Hepatocyte (in vitro differentiated cells): ENCODE measurements at regions not wholly inside any gene's neighbourhood (a gene's known extent, or its start where the extent isn't known, plus 50 kb on each side); places are given as distances from the start of the nearest gene placed in this dataset.

Experiments
- DNase-seq: peaks from one replicate; pipeline ENCODE4 v3.0.0-alpha.2; 2016; ENCODE audit warnings: low spot score
- H2AFZ ChIP-seq: fragments of 200-600 bp; sonication (generic); 2 replicates; pipeline ENCODE4 v1.6.0; 2016; ENCODE audit warnings: antibody characterized with exemption, mild to moderate bottlenecking
- H3K27ac ChIP-seq: fragments of 200-600 bp; sonication (generic); 2 replicates; pipeline ENCODE4 v1.5.1; 2016; ENCODE audit warnings: mild to moderate bottlenecking
- H3K27me3 ChIP-seq: fragments of 200-600 bp; sonication (generic); 2 replicates; pipeline ENCODE4 v1.6.1; 2016
- H3K36me3 ChIP-seq: fragments of 200-600 bp; sonication (generic); replicated peaks from 2 replicates; pipeline ENCODE4 v1.5.1; 2016; ENCODE audit warnings: low read depth; ENCODE audit not compliant: insufficient read depth
- H3K4me1 ChIP-seq: fragments of 200-600 bp; sonication (generic); 2 replicates; pipeline ENCODE4 v1.5.1; 2016; ENCODE audit warnings: mild to moderate bottlenecking, moderate library complexity; ENCODE audit not compliant: insufficient read depth
- H3K4me2 ChIP-seq: fragments of 200-600 bp; sonication (generic); 2 replicates; pipeline ENCODE4 v1.6.0; 2016
- H3K4me3 ChIP-seq: fragments of 200-600 bp; sonication (generic); 2 replicates; pipeline ENCODE4 v1.5.1; 2016; ENCODE audit warnings: mild to moderate bottlenecking
- H3K79me2 ChIP-seq: fragments of 200-600 bp; sonication (generic); 2 replicates; pipeline ENCODE4 v1.6.0; 2017; ENCODE audit warnings: mild to moderate bottlenecking
- H3K9me2 ChIP-seq: fragments of 200-600 bp; sonication (generic); replicated peaks from 2 replicates; pipeline ENCODE4 v1.6.0; 2017; ENCODE audit warnings: mild to moderate bottlenecking; ENCODE audit not compliant: insufficient read depth
- H3K9me3 ChIP-seq: fragments of 200-600 bp; sonication (generic); 2 replicates; pipeline ENCODE4 v1.5.1; 2016; ENCODE audit warnings: low read depth, mild to moderate bottlenecking
- H4K20me1 ChIP-seq: fragments of 200-600 bp; sonication (generic); 2 replicates; pipeline ENCODE4 v1.6.0; 2016; ENCODE audit warnings: mild to moderate bottlenecking; ENCODE audit not compliant: insufficient read depth, poor library complexity, severe bottlenecking
- CTCF ChIP-seq: fragments of 200-600 bp; sonication (generic); IDR thresholded peaks from 2 replicates; pipeline ENCODE4 v1.5.1; 2016; ENCODE audit warnings: antibody characterized with exemption, mild to moderate bottlenecking; ENCODE audit not compliant: poor library complexity
- EZH2 ChIP-seq: fragments of 200-600 bp; sonication (generic); IDR thresholded peaks from 2 replicates; pipeline ENCODE4 v1.6.1; 2016; ENCODE audit warnings: antibody characterized with exemption, mild to moderate bottlenecking, borderline replicate concordance
- EZH2phosphoT487 ChIP-seq: fragments of 200-600 bp; sonication (generic); IDR thresholded peaks from one replicate; pipeline ENCODE4 v1.6.1; 2018; ENCODE audit warnings: antibody characterized with exemption, mild to moderate bottlenecking, low read depth, moderate library complexity; ENCODE audit not compliant: unreplicated experiment, severe bottlenecking
- WGBS: methylation state at CpG from one replicate; pipeline ENCODE4 v1.1.6; 2016; ENCODE audit warnings: low lambda C conversion rate; ENCODE audit errors: missing lambda C conversion rate; 5-methylcytosine and 5-hydroxymethylcytosine counted together

- H3K79me2 ChIP-seq: no peaks in the 10 kb centered on the region
- no peaks in the 10 kb centered on the region for H4K20me1 ChIP-seq
- H3K36me3 ChIP-seq: no peaks in the 10 kb centered on the region
- no peak for DNase-seq
- H3K27me3 ChIP-seq: no peaks in the 10 kb centered on the region
- H3K27ac ChIP-seq: no peak overlapping the region
- no peaks in the 10 kb centered on the region for H3K4me1 ChIP-seq
- no peak for TF ChIP-seq EZH2phosphoT487
- no peak for TF ChIP-seq EZH2
- no peak for TF ChIP-seq CTCF
- H3K9me3 ChIP-seq: no peaks in the 10 kb centered on the region
- H3K9me2 ChIP-seq: no peaks in the 10 kb centered on the region
- H3K4me2 ChIP-seq: no peak overlapping the region
- 78% methylated on average over 1 of the region's 1 CpG for WGBS
- no peak overlapping the region for H3K4me3 ChIP-seq
- H2AFZ ChIP-seq: no peak overlapping the region
These were observed 657.4 kb upstream of the ATXN8OS start for GRCh38 chr13:69450245-69450644.

- no peaks in the 10 kb centered on the region for H4K20me1 ChIP-seq
These were observed 682.4 kb upstream of the ATXN8OS start for GRCh38 chr13:69425235-69425634.

GRCh38 chr13:69423844-69424243 lies 683.8 kb upstream of the ATXN8OS start:
- Histone ChIP-seq H3K36me3 (no peaks in the 10 kb centered on the region), H3K4me1 (no peaks in the 10 kb centered on the region), H4K20me1 (no peaks in the 10 kb centered on the region), H3K4me3 (no peak overlapping the region), H3K79me2 (no peaks in the 10 kb centered on the region), H3K9me2 (no peaks in the 10 kb centered on the region), H3K9me3 (no peaks in the 10 kb centered on the region), H3K4me2 (no peak overlapping the region), H2AFZ (no peak overlapping the region), H3K27me3 (no peaks in the 10 kb centered on the region), H3K27ac (no peak overlapping the region)
- 55% methylated on average over 2 of the region's 2 CpGs for WGBS
- DNase-seq: no peak
- no peak for TF ChIP-seq EZH2phosphoT487
- TF ChIP-seq EZH2: no peak
- TF ChIP-seq CTCF: no peak

More at GRCh38 chr13:69425235-69425634, 682.4 kb upstream of the ATXN8OS start:
- DNase-seq: no peak
- no peaks in the 10 kb centered on the region for H3K79me2 ChIP-seq
- H3K9me2 ChIP-seq: no peaks in the 10 kb centered on the region
- no peaks in the 10 kb centered on the region for H3K27me3 ChIP-seq
- no peak overlapping the region for H3K4me2 ChIP-seq
- no peak for TF ChIP-seq CTCF
- no peak for TF ChIP-seq EZH2
- TF ChIP-seq EZH2phosphoT487: no peak
- H3K4me1 ChIP-seq: no peaks in the 10 kb centered on the region
- no peak overlapping the region for H3K27ac ChIP-seq
- H3K4me3 ChIP-seq: no peak overlapping the region
- H2AFZ ChIP-seq: no peak overlapping the region
- H3K36me3 ChIP-seq: no peaks in the 10 kb centered on the region
- H3K9me3 ChIP-seq: no peaks in the 10 kb centered on the region

GRCh38 chr13:69418319-69418718 lies 689.3 kb upstream of the ATXN8OS start:
- DNase-seq: no peak
- Histone ChIP-seq H2AFZ (no peak overlapping the region), H4K20me1 (no peaks in the 10 kb centered on the region), H3K27me3 (no peaks in the 10 kb centered on the region), H3K27ac (no peak overlapping the region), H3K4me2 (no peak overlapping the region), H3K9me2 (no peaks in the 10 kb centered on the region), H3K9me3 (no peaks in the 10 kb centered on the region), H3K4me3 (no peak overlapping the region), H3K4me1 (no peaks in the 10 kb centered on the region), H3K36me3 (no peaks in the 10 kb centered on the region), H3K79me2 (no peaks in the 10 kb centered on the region)
- TF ChIP-seq EZH2 (no peak), CTCF (no peak), EZH2phosphoT487 (no peak)
